DND-41 (cell line): ENCODE measurements at regions not wholly inside any gene's neighbourhood (a gene's known extent, or its start where the extent isn't known, plus 50 kb on each side); places are given as distances from the start of the nearest gene placed in this dataset.

Experiments
- ATAC-seq: fragments of 200-7000 bp; cut with Tn5 transposase; 3 replicates; pipeline ENCODE4 v1.9.1; 2021; ENCODE audit warnings: low read depth; ENCODE audit not compliant: insufficient read depth
- DNase-seq: peaks from one replicate; pipeline ENCODE4 v3.0.0-alpha.2; 2020
- H2AFZ ChIP-seq: 2 replicates; pipeline ENCODE4 v1.6.0; 2012; ENCODE audit warnings: low read depth, low read length
- H3K27ac ChIP-seq: 2 replicates; pipeline ENCODE4 v1.5.1; 2012; ENCODE audit warnings: low read length, inconsistent platforms
- H3K27me3 ChIP-seq: fragments of 200-600 bp; sonication (generic); 2 replicates; pipeline ENCODE4 v1.6.0; 2012; ENCODE audit warnings: low read length, mild to moderate bottlenecking, inconsistent platforms; ENCODE audit not compliant: insufficient read depth, poor library complexity
- H3K36me3 ChIP-seq: 2 replicates; pipeline ENCODE4 v1.5.1; 2012; ENCODE audit warnings: low read length, inconsistent platforms; ENCODE audit not compliant: insufficient read depth
- H3K4me1 ChIP-seq: 2 replicates; pipeline ENCODE4 v1.5.1; 2012; ENCODE audit warnings: mild to moderate bottlenecking, low read length; ENCODE audit not compliant: insufficient read depth
- H3K4me2 ChIP-seq: 2 replicates; pipeline ENCODE4 v1.6.0; 2012; ENCODE audit warnings: mild to moderate bottlenecking, moderate library complexity, low read length, inconsistent platforms; ENCODE audit not compliant: insufficient read depth
- H3K4me3 ChIP-seq, 2 experiments: fragments of 200-600 bp in 1 of 2; shearing (Covaris generic) in 1 of 2; 2 replicates each; pipeline ENCODE4 v1.5.1; 2012 to 2016; ENCODE audit warnings: inconsistent platforms in 2 of 2, low read length in 2 of 2, mild to moderate bottlenecking in 2 of 2, low read depth in 1 of 2, moderate library complexity in 1 of 2
- H3K79me2 ChIP-seq: 2 replicates; pipeline ENCODE4 v1.6.0; 2012; ENCODE audit warnings: low read length, inconsistent platforms; ENCODE audit not compliant: insufficient read depth
- H3K9ac ChIP-seq: 2 replicates; pipeline ENCODE4 v1.6.0; 2012; ENCODE audit warnings: low read depth, mild to moderate bottlenecking, inconsistent platforms, low read length, moderate library complexity
- H3K9me3 ChIP-seq: 2 replicates; pipeline ENCODE4 v1.5.1; 2012; ENCODE audit warnings: low read length, moderate library complexity, mild to moderate bottlenecking, inconsistent platforms; ENCODE audit not compliant: insufficient read depth, severe bottlenecking
- H4K20me1 ChIP-seq: 2 replicates; pipeline ENCODE4 v1.6.0; 2012; ENCODE audit warnings: low read length; ENCODE audit not compliant: insufficient read depth
- CTCF ChIP-seq: IDR thresholded peaks from 2 replicates; pipeline ENCODE4 v1.5.1; 2012; ENCODE audit warnings: borderline replicate concordance, low read length, moderate library complexity, mild to moderate bottlenecking; ENCODE audit not compliant: poor library complexity, severe bottlenecking; ENCODE audit errors: extremely low read depth
- EZH2 ChIP-seq: IDR thresholded peaks from 3 replicates; pipeline ENCODE4 v1.6.1; 2012; ENCODE audit warnings: borderline replicate concordance, low read depth, mild to moderate bottlenecking, moderate library complexity, low read length, inconsistent platforms; ENCODE audit not compliant: severe bottlenecking

GRCh38 chr3:72336114-72336651, 512.1 kb downstream of the SHQ1 start:
- no peak overlapping the region for H3K9ac ChIP-seq
- no peaks in the 10 kb centered on the region for H3K79me2 ChIP-seq
- TF ChIP-seq EZH2 (no peak), CTCF (no peak)
- H3K4me3 ChIP-seq, result no peak overlapping the region
- DNase-seq (no peak), ATAC-seq (no peak)
- H3K4me2 ChIP-seq, result no peak overlapping the region
- no peak overlapping the region for H3K27ac ChIP-seq
- no peak overlapping the region for H2AFZ ChIP-seq
- H3K4me1 ChIP-seq, result no peaks in the 10 kb centered on the region
- no peaks in the 10 kb centered on the region for H3K27me3 ChIP-seq
- no peaks in the 10 kb centered on the region for H3K36me3 ChIP-seq
- peaks cover 3% of the 10 kb centered on the region; the same call in 1 of the 2 replicates for H4K20me1 ChIP-seq
- no peaks in the 10 kb centered on the region for H3K9me3 ChIP-seq

GRCh38 chr3:72335458-72336095, 512.7 kb downstream of the SHQ1 start:
- Histone ChIP-seq H3K4me2 (no peak overlapping the region), H3K9me3 (no peaks in the 10 kb centered on the region), H3K79me2 (no peaks in the 10 kb centered on the region), H2AFZ (no peak overlapping the region), H3K9ac (no peak overlapping the region), H3K4me1 (no peaks in the 10 kb centered on the region), H4K20me1 (peaks cover 3% of the 10 kb centered on the region; the same call in 1 of the 2 replicates), H3K36me3 (no peaks in the 10 kb centered on the region), H3K27me3 (no peaks in the 10 kb centered on the region), H3K27ac (no peak overlapping the region), H3K4me3 (no peak overlapping the region)
- DNase-seq, result no peak
- no peak for TF ChIP-seq CTCF
- TF ChIP-seq EZH2, result no peak
- no peak for ATAC-seq

GRCh38 chr3:72334681-72335457, 513.4 kb downstream of the SHQ1 start:
- DNase-seq, result no peak
- no peaks in the 10 kb centered on the region for H3K4me1 ChIP-seq

More at GRCh38 chr3:72334681-72335457, 513.4 kb downstream of the SHQ1 start:
- Histone ChIP-seq H3K4me3 (no peak overlapping the region), H3K27ac (no peak overlapping the region), H3K9ac (no peak overlapping the region), H3K4me2 (no peak overlapping the region), H4K20me1 (peaks cover 3% of the 10 kb centered on the region; the same call in 1 of the 2 replicates), H3K27me3 (no peaks in the 10 kb centered on the region), H3K36me3 (no peaks in the 10 kb centered on the region), H3K79me2 (no peaks in the 10 kb centered on the region), H3K9me3 (no peaks in the 10 kb centered on the region), H2AFZ (no peak overlapping the region)
- TF ChIP-seq CTCF (no peak), EZH2 (no peak)
- ATAC-seq, result no peak
